Loucy (cell line): ENCODE measurements at regions not wholly inside any gene's neighbourhood (a gene's known extent, or its start where the extent isn't known, plus 50 kb on each side); places are given as distances from the start of the nearest gene placed in this dataset.

Source experiments
- H2AFZ ChIP-seq: fragments of 200-600 bp; sonication (generic); 2 replicates; pipeline ENCODE4 v1.6.0; 2016; ENCODE audit warnings: antibody characterized with exemption, mild to moderate bottlenecking, low read length, moderate library complexity
- H3F3A ChIP-seq: fragments of 200-600 bp; 2 replicates; pipeline ENCODE4 v1.6.0; 2016; ENCODE audit warnings: antibody characterized with exemption, low read depth, mild to moderate bottlenecking
- H3K27me3 ChIP-seq: fragments of 200-600 bp; sonication (generic); 2 replicates; pipeline ENCODE4 v1.6.1; 2014; ENCODE audit warnings: low read length, mild to moderate bottlenecking; ENCODE audit not compliant: insufficient read depth, poor library complexity, severe bottlenecking
- H3K36me3 ChIP-seq: fragments of 200-600 bp; sonication (generic); 2 replicates; pipeline ENCODE4 v1.6.1; 2016; ENCODE audit warnings: low read length; ENCODE audit not compliant: insufficient read depth
- H3K4me1 ChIP-seq: fragments of 200-600 bp; sonication (generic); 2 replicates; pipeline ENCODE4 v1.5.1; 2014; ENCODE audit warnings: low read length, mild to moderate bottlenecking; ENCODE audit not compliant: insufficient read depth, poor library complexity, severe bottlenecking
- H3K4me2 ChIP-seq: fragments of 200-600 bp; sonication (generic); 2 replicates; pipeline ENCODE4 v1.6.0; 2014; ENCODE audit warnings: antibody characterized with exemption, low read length, low read depth, mild to moderate bottlenecking; ENCODE audit not compliant: poor library complexity, severe bottlenecking
- H3K4me3 ChIP-seq: fragments of 200-600 bp; sonication (generic); 2 replicates; pipeline ENCODE4 v1.5.1; 2014; ENCODE audit warnings: low read length, mild to moderate bottlenecking, mixed read lengths; ENCODE audit not compliant: poor library complexity, severe bottlenecking
- H3K79me2 ChIP-seq: fragments of 200-600 bp; sonication (generic); 2 replicates; pipeline ENCODE4 v1.6.1; 2014; ENCODE audit warnings: low read length; ENCODE audit not compliant: insufficient read depth
- H3K9ac ChIP-seq: fragments of 200-600 bp; sonication (generic); 2 replicates; pipeline ENCODE4 v1.6.0; 2014; ENCODE audit warnings: mild to moderate bottlenecking, low read depth, low read length, moderate library complexity; ENCODE audit not compliant: poor library complexity, severe bottlenecking
- H3K9me2 ChIP-seq: fragments of 200-600 bp; sonication (generic); replicated peaks from 2 replicates; pipeline ENCODE4 v1.6.1; 2016; ENCODE audit warnings: low read depth, low read length, mixed read lengths
- H3K9me3 ChIP-seq: fragments of 200-600 bp; sonication (generic); 2 replicates; pipeline ENCODE4 v1.6.1; 2014; ENCODE audit warnings: mild to moderate bottlenecking, antibody characterized with exemption, low read length, low read depth; ENCODE audit not compliant: insufficient read depth
- H4K20me1 ChIP-seq: fragments of 200-600 bp; sonication (generic); 2 replicates; pipeline ENCODE4 v1.6.0; 2014; ENCODE audit warnings: antibody characterized with exemption, low read length, mild to moderate bottlenecking; ENCODE audit not compliant: insufficient read depth, poor library complexity, severe bottlenecking
- CTCF ChIP-seq: fragments of 200-600 bp; sonication (generic); conservative IDR thresholded peaks from 2 replicates; pipeline ENCODE4 v1.5.1; 2014; ENCODE audit warnings: mild to moderate bottlenecking, antibody characterized with exemption, low read length
- EZH2phosphoT487 ChIP-seq: fragments of 200-600 bp; IDR thresholded peaks from 2 replicates; pipeline ENCODE4 v1.6.1; 2018; ENCODE audit warnings: antibody characterized with exemption, mild to moderate bottlenecking, moderate library complexity, borderline replicate concordance

GRCh38 chr6:92132957-92133356 lies 1286.4 kb downstream of the EPHA7 start:
- Histone ChIP-seq H3K27me3 (no peaks in the 10 kb centered on the region), H3K4me2 (no peak overlapping the region), H3F3A (no peaks in the 10 kb centered on the region), H3K9me2 (no peaks in the 10 kb centered on the region), H3K79me2 (no peaks in the 10 kb centered on the region), H3K9ac (no peak overlapping the region), H2AFZ (no peak overlapping the region), H4K20me1 (no peaks in the 10 kb centered on the region), H3K4me3 (no peak overlapping the region), H3K9me3 (no peaks in the 10 kb centered on the region), H3K36me3 (no peaks in the 10 kb centered on the region), H3K4me1 (no peaks in the 10 kb centered on the region)
- TF ChIP-seq EZH2phosphoT487 = no peak
- no peak for TF ChIP-seq CTCF

GRCh38 chr6:92132457-92132856 lies 1286.9 kb downstream of the EPHA7 start:
- Histone ChIP-seq H2AFZ (no peak overlapping the region), H3K4me1 (no peaks in the 10 kb centered on the region), H3F3A (no peaks in the 10 kb centered on the region), H3K79me2 (no peaks in the 10 kb centered on the region), H3K4me3 (no peak overlapping the region), H3K9me2 (no peaks in the 10 kb centered on the region), H3K4me2 (no peak overlapping the region), H3K36me3 (no peaks in the 10 kb centered on the region), H3K27me3 (no peaks in the 10 kb centered on the region), H3K9ac (no peak overlapping the region), H4K20me1 (no peaks in the 10 kb centered on the region), H3K9me3 (no peaks in the 10 kb centered on the region)
- no peak for TF ChIP-seq EZH2phosphoT487
- no peak for TF ChIP-seq CTCF

- H3K9me2 ChIP-seq = no peaks in the 10 kb centered on the region
- no peaks in the 10 kb centered on the region for H3K4me1 ChIP-seq
- no peaks in the 10 kb centered on the region for H3K9me3 ChIP-seq
- H3K4me2 ChIP-seq = no peak overlapping the region
- H3K36me3 ChIP-seq = no peaks in the 10 kb centered on the region
- no peaks in the 10 kb centered on the region for H4K20me1 ChIP-seq
- no peak overlapping the region for H3K4me3 ChIP-seq
- H3K27me3 ChIP-seq = no peaks in the 10 kb centered on the region
- H3K79me2 ChIP-seq = no peaks in the 10 kb centered on the region
- no peaks in the 10 kb centered on the region for H3F3A ChIP-seq
- H3K9ac ChIP-seq = no peak overlapping the region
- TF ChIP-seq CTCF (no peak), EZH2phosphoT487 (no peak)
- H2AFZ ChIP-seq = no peak overlapping the region
Measured at GRCh38 chr6:92130944-92131343, 1288.4 kb downstream of the EPHA7 start.
